CD4-positive, alpha-beta T cell treated with Interleukin-12 subunit alpha and Interleukin-12 subunit beta, for 1 hour (primary cell): ENCODE measurements at regions not wholly inside any gene's neighbourhood (a gene's known extent, or its start where the extent isn't known, plus 50 kb on each side); places are given as distances from the start of the nearest gene placed in this dataset.

Experiments used
- DNase-seq: peaks from one replicate; pipeline ENCODE4 v3.0.0-alpha.2; 2020

DNA sequence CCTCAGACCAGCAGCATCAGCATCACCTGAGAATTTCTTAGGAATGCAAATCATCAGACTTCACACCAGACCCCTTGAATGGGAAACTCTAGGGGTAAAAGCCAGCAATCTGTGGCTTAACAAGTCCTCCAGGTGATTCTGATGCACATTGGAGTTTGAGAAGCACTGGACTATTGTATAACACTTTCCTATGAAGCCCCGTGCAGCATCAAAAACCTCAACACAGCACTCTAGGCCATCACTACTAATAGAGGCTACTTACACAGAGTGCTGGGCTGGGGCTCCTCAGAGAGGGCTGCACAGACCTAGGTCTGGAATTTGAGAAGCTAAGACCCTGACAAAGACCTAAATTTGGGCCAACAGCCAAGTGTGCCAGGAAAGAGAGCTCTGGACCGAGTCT lies 95.7 kb upstream of the ARAP3 start:
- DNase-seq: no peak

DNA sequence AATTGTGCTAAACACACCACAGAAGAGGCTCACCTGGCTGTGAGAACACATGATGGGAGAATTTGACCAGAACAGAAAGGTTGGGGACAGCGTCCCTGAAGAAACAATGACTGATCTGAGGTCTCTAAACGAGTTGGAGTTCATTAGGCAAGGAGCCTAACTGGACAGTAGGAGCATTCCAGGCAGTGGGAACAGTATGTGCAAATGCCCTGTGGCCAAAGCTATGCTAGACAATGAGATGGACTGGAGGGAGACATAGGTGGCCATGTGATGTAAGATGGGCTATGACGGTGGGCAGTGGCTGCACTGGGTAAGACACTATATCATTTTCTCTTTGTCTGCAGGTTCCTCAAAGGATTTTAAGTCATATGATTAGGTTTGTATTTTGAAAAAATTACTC lies 95.1 kb upstream of the ARAP3 start:
- DNase-seq: no peak

DNA sequence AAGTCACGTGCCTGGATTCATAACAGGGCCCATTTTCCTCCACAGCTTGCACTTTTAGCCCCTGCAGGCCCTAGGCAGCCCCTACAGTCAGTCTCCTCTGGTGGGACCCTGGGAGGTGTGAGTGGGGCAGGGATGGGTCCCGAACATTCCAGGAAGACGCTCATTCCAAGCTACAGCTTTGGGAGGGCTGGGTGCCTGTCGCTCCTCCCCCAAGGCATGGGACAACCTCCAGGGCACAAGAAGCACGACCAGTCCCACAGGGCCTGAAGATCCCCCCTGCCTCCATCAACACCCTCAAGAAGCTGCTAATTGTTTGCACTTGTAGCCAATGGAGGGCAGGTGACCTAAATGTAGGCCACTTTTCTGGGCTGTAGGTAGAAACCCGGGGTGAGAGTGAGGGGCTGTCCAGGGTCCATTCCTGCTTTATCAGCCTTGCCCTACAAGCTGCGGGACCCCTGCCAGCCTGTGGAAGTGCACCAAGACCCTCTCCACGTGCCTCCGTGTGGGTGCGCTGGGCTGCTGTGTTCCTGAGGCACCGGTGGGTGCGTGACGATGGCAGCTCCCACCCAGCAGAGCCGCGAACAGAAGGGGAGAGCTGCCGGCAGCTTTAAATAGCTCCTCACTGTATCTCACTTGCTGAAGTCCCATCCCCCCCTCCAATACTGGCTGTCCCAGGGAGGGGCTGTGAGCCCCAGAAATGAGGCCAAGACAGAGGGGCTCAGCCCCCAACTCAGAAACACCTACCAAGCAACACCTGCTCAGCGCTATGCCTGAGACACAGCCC lies 91.9 kb upstream of the ARAP3 start:
- DNase-seq: no peak

DNA sequence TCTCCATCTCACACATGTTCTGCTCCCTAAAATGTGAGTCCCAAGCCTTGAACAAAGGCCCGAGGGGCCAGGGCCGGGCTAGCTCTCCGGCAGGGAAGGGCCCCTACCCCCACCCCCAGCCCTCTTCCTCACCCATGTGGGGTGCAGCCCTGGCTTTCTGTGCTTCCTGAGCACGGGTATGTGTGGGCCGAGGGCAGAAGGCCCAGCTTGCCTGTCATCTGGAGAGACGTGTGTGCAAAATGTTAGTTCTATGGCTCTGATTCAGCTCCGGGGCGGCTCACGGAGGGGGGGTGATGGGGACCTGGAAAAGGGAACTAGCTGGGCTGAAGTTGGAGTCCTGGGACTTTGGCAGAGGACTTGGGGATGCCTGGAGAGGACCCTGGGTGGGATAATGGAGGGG lies 90.3 kb upstream of the ARAP3 start:
- DNase-seq: no peak

DNA sequence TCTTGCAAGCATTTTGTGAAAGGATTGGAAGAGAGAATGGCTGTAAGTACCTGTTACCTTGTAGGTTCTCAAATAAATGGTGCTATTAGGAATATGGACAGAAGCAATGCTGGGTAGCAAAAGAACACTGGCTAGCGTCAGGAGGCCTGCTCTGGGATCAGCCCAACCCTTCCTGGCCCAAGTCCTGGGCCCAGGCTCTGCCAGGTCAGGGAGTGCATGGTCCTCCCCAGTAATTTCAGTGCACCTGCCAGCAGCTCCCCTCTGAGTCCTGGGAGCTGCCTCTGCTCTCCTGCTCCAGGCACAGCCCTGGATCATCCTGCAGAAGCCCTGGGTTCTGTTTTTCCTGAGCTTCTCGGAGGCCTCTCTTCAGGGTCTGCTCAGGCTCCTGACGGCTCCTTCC lies 89.5 kb upstream of the ARAP3 start:
- DNase-seq: no peak

DNA sequence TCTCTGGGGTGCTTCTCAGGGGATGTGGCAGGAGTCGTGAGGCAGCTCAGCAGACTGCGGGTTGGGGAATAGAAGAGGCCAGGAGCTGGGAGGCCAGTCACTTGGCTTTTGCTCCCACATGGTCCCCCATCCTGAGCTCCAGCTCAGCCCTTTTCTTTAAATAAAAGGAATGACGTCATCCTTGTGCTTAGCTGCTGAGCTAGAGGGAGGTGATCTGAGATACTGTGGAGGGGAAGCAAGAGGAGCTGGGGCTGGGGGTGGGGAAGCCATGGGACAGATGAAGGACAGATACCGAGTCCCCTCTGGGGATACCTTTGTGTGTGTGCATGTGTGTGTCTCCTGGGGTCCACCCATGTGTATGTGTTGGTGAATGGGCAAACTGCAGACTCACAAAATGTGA lies 89.0 kb upstream of the ARAP3 start:
- DNase-seq: no peak

DNA sequence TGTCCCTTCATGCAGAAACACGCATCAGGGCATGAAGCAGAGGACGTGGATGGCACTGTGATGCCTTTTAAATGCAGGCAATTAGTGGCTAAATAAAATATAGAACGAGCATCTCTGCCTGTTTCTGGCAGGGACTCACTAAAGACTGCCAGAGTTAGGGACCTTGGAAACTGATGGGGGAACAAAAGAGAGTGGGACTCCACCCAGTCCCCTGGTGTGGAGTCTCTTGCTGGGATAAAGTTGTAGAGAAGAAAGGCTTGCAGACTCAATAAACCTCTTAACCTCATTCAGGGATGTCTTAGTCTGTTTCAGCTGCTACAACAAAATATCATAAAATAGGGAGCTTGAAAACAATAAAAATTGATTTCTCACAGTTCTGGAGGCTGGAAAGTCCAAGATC lies 87.6 kb upstream of the ARAP3 start:
- no peak for DNase-seq

DNA sequence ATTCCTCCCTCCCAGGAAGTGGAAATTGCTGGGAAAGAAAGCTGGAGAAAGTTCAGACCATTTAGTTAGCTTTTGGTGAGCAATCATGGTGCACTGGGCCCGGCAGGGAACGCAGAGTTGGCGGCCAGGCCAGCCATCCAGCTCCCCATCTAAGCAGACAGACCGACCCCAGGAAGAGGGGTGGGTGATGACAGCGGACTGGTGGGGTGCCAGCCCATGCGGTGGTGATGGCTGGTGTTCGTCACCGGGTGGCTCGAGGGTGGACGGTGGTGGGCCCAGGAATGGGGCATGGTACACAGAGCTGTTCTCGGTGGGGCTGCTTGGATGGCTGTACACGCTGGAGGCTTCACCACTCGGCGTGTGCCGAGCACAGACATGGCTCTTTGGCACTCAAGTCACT lies 85.6 kb upstream of the ARAP3 start:
- DNase-seq: no peak

DNA sequence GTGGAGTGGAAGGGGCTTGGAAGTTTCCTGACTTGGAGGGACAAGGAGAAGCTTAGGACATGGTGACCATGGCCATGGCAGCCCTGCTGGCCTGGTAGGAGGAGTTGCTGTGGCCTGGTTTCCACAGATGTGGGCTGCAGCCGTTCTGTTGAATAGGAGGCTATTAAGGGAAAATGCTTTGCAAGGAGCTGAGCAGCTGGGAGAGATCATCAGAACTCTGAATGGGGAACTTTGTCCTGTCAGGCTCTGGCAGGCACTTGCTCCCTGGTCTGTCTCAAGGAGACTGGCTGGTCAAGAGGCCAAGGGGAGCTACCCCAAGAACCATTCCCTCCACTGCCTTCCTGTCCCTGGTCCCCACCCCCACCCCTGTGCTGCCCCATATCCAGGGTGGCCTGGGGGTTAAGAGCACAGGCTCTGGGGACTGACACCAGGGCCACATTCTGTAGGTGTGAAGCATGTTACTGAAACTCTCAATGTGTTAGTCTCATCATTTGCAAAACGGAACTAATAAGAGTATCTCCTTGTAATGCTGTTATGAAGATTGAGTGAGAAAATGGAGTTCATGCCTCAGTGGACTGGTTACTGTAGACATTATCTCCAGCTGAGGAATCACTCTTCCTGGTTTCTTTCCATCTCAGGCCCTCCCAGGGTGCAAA lies 84.0 kb upstream of the ARAP3 start:
- no peak for DNase-seq

DNA sequence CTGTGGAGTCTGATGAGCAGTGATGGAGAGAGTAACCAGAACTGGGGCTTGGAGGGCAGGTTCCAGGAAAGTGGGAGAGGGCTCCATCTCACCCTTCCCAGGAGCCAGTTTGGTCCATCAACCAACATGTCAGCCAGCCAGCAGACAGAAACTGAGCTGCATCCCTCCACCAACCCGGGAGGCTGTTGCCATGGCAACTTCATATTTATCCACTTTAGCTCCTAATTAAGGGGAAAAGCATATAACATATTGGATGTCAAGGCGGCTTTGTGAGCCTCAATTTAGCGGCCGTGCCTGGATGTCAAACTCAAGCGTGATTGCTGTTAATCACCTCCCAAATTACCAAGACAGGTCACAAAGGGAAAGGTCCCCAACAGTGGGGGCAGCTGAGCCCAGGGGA lies 81.5 kb upstream of the ARAP3 start:
- DNase-seq: no peak

DNA sequence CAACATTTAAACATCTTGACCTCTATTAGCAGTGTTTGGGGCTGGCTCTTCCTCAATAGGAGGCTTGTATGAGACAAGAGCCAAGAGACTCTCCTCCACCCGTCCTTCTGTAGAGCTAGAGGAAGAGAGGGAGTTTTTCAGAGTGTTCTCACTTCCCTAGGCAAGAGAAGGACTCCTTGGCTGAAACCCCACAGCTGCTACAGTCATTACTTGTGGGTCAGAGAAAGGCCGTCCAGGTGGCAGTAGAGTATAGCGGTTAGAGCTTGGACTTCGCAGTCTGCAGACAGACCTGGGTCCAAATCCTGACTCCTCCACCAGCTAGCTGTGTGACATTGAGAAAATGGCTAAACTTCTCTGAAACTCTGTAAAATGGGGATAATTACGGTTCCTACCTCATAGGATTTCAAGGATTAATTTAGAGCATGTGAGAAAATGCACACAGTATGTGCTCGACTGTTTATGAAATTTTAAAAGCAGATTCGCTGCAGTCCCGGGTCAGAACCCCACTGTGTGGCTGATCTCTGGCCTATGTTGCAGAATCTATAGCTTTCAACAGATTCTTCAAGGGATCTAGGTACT lies 80.8 kb upstream of the ARAP3 start:
- DNase-seq: no peak

DNA sequence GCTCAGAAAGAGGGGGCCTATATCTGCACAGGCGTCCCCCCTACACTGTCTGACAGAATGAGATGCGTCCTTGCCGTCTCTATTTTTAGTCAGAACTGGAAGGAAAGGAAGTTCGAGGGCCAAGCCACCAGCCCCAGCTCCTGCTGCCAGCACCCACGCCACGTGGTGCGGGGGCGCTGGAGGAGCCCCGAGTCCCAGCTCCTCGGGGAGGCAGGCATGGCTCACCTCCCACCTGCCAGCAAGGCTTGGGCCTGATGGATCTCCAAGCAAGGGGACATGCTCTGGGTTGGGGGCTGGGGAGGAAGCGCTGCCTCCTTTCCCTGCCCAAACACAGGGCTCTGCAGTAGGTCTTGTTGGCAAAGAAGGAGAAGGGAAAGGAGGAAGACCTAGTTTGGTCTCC lies 80.3 kb upstream of the ARAP3 start:
- DNase-seq: no peak

DNA sequence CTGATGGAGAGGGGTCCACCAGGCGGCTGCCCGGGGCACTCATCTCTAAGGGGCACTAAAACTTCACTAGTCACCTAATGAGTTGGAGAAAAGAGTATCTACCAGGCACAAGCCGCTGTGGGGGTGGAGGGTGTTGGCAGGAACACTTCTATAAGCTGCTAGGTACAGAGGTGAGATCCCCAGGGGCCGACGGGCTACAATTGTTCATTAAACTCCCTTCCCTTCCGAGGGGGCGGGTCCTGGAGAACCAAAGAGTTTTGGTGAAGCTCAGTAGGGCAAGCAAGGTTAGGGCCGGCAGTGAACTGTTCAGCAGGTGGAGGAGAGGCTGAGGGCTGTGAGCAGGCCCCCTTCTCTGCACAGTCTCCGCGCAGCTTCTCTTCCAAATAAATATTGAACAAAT lies 78.7 kb upstream of the ARAP3 start:
- no peak for DNase-seq

DNA sequence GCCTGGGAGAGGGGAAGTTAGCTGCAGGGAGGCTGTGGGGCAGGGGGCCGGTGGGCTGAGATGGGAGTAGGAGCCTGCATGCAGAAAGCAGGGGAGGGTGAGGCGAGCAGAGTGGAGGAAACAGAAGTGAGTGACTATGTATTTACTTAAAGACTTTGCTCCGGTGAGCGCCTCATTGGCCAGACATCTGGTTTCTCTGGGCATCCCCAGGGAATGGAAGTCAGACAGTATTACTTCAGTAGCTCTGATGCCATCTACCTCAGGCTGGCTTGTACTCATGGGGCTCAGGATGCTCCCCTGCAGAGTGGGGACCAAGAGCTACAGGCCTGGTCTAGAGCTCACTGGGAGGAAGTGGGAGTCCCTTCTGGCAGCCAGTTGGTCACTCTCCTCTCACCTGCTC lies 78.2 kb upstream of the ARAP3 start:
- DNase-seq: no peak

DNA sequence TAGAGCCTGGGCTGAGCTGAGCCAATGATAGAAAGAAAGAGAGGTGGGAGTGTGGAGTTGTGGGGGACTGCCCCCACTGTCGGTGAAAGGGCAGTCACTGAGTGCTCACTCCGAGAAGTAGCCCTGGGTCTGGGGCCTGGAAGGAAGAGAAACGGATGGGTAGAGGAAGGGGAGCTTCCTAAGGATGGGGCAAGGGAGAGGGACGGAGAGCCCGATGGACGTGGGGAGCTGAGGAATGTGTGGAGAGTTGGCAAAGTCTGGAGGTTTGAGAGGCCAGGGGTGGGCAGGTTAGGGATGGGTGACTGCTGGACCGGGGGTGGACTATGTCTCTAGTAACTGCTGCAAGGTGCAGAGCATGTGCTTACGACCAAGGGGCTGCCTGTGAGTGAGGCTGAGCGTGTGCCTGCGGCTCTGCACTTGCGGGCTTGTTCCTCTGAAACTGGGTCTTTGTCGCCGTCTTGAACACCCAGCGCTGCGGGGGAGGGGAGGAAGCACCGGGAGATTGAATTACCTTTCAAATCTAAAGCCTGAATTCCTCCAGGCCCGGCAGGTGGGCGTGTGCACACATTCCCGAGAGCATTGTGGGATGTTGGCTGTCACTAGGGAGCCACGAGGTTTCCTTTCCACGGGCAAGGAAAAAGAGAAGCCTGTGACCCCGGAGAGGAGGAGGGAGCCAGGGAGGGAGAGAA lies 76.4 kb upstream of the ARAP3 start:
- no peak for DNase-seq

DNA sequence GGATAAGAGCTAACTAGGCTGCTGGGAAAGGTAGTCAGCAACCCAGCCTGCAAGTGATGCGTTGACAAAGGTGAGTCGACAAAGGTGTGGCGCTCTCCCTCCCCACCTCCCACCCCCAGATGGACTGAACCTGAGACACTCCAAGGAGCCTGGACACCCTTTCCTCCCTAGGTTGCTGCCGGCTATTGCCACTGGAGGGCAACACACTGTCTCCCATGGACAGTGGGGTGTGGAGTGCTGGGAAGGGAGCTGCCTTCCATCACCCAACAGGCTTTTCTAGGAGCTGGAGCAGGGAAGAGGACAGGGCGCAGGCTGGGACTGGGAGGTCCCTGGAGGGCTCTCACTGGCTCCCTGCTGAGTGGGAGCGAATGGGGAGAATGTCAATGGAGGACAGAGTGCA lies 75.4 kb upstream of the ARAP3 start:
- no peak for DNase-seq

DNA sequence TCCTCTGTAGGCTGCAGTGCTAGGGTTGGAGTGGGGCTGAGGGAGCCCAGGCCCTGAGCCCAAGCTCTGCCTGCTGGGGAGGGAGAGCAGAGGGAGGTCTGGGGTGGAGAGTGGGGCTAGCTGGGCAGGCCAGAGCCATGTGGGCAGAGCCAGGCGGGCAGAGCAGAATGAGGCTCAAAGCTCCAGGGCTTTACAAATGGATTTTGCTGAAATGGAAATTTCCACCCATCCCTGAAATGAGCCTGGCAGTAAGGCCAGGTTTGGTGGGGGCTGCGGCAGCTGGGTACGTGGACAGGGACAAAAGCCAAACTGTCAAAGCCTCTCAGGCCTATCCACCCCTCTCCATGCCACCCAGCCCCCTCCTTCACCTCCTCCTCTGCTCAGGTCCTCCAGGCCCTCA lies 74.2 kb upstream of the ARAP3 start:
- DNase-seq: no peak

DNA sequence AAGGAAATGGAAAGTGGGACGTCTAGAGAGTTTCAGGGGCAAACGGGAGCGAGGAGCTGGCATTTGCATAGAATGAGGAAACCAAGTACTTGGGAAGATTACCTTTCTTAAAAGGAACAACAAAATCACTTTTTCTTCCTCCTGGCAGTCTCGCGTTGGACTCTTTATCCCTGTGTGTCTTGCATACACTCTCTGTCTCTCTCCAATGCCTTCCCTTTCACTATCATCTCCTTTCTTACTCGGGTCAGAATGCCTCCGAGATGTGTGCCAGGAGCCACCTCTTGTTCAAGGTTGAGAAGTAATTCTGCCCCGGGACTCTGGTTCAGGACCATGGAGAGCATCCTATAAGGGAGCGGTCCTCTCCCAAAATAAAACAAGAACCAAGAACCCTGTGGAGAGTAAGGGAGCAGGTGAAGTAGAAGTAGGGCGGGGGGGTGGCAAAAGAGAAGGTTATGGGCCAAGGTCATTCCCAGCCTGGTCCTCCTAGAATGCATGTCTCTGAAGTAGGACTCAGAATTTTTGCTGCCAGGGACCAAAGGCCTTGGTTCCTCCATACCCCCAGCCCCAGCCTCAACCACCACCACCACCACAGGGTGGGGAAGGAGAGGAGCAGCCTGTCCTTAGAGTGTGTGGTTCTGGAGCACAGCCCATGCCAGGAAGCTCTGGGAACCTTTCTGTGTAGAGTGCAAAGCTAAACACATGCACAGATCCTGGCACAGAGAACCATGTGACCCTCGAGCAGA lies 72.1 kb upstream of the ARAP3 start:
- DNase-seq: peak; percentile 7

DNA sequence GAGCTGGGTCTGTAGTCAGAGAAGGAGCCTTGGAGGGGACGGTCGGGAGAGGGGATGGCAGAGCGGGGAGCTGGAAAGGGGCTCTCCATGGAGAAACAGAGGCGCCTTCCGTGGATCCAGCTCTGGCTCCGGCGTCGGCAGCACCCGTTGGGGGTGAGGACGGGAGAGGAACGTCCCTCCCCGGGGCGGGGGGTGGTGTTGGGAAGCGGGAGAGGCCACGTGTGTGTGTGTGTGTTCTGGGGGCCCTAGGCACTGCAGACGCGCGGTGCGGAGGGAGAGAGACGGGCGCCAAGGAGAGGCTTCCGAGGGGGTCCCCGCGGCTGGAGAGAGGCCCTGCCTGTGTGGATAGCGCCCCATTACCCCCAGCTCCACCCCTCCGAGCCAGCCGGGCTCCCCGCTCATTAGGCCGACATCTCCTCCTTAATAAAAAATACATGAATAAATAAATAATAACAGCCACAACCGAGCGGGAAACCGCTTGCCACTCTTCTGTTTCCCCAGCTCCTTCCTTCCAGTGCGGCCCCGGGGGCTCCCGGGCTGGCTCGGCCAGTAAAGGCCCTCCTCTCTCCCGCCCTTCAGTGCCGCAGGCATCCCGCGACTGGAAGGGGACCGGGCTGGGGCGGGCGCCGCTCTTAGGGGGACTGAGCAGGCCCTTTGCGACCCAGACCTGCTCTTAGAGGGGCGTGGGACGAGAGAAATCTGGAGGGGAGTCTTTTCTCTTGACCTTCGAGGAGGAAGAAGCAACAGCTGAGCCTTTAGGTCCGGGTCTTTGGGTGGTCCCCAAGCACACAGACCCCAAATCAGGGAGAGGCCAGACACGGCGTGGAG lies 71.3 kb upstream of the ARAP3 start:
- DNase-seq: no peak

DNA sequence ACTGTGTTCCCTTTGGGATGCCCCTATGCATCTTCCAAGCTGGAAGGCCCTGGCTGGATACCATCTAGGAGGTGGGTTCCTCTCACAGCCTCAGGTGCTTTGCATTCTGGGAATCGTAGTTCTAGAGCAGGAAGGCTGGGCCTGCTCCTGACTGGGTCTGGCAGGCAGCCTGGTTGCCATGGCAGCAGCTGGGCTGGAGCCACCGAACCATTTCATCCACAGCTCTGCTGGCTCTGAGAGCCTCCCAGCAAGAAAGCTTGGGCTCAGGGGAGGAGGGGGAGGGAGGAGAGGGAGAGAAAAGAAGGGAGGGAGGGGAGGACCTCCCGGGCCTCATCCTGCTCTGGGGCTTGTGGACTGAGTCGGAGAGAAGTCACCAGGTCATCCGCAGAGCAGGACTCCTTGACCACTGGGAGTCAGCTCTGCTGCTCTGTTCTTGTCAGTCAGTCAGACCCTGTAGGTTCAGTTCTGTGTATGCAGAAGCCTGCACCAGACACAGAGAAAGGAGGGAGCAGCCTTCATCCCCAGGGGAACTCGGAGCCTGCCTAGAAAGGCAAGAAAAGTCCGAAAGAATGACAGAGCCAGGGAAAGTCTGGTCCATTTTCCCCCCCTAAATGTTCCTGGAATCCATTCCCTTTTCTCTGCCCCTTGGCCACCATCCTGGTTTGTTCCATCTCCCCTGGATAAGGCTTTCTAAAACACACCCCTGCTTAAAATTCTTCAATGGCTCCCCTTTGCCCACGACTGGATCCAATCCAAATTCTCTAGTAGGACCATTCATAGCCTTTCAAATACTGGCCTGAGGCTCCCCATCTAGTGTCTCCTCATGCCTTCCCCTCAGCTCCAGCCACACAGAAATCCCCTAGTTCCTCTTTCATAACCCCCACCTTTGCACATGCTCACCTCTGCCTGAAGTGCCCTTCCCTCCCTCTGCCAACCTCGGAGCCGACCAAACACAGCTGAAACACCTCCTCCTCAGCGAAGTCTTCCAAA lies 65.4 kb upstream of the ARAP3 start:
- no peak for DNase-seq

DNA sequence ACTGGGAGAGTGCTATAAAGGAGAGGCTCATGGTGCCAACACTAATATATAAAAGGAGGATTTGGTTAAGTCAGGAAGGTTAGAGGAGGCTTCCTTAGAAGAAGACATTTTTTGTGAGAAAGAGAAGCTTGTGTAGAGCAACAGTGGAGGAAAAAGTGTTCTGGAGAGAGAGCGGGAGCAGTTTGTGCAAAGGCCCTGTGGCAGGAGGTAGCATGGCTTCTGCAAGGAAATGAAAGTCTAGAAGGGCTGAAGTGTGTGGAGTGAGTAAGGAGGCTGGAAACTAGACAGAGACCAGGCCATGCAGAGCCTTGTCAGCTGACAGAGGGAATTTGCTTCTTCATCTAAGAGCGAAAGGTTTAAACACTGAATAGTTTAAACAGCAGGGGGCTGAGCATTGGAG lies 64.4 kb upstream of the ARAP3 start:
- DNase-seq: no peak
